ENCODE measurements at regions not wholly inside any gene's neighbourhood (a gene's known extent, or its start where the extent isn't known, plus 50 kb on each side); places are given as distances from the start of the nearest gene placed in this dataset.
"Not testable (repeated sequence)": the region's sequence is repeated elsewhere in the genome, so short reads cannot be mapped to it uniquely, and the experiment has no call there.

DNA sequence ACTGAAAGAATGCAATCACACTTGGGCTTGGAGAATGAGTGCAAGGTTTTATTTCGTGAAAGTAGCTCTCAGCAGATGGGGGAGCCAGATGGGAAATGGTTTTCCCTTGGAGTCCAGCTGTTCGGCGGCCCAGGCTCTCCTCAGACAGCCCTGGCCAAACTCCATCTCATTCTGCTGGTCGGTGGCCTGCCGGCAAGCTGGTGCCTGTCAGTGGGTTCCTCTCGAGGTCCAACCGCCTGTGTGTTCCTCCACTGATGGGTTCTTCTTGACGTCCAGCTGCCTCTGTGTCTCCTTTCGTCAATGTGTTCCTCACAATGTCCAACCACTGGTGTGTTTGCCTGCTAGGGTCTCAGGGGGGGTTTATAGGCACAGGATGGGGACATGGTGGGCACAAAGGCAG is 80.3 kb downstream of the POU3F4 start:
- Histone ChIP-seq H3K4me3 (no peak overlapping the region), H3K4me1 (no peaks in the 10 kb centered on the region), H3K9me3 (no peaks in the 10 kb centered on the region), H3K27ac (no peak overlapping the region), H3K36me3 (no peaks in the 10 kb centered on the region), H3K27me3 (no peaks in the 10 kb centered on the region)
- no peak for TF ChIP-seq POLR2A (IDR thresholded peaks at IDR 0.05)
- TF ChIP-seq, protein P1, sequence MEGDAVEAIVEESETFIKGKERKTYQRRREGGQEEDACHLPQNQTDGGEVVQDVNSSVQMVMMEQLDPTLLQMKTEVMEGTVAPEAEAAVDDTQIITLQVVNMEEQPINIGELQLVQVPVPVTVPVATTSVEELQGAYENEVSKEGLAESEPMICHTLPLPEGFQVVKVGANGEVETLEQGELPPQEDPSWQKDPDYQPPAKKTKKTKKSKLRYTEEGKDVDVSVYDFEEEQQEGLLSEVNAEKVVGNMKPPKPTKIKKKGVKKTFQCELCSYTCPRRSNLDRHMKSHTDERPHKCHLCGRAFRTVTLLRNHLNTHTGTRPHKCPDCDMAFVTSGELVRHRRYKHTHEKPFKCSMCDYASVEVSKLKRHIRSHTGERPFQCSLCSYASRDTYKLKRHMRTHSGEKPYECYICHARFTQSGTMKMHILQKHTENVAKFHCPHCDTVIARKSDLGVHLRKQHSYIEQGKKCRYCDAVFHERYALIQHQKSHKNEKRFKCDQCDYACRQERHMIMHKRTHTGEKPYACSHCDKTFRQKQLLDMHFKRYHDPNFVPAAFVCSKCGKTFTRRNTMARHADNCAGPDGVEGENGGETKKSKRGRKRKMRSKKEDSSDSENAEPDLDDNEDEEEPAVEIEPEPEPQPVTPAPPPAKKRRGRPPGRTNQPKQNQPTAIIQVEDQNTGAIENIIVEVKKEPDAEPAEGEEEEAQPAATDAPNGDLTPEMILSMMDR (IDR thresholded peaks at IDR 0.05): no peak
- ATAC-seq (no peak), DNase-seq (peak in 1 of 5 donors; percentile 17)
- intact Hi-C loops (cut with DNase I): no loop called here
- WGBS, 4 donors: 68 to 82% (median 76%) methylated on average over 6 to 9 of the region's 9 CpGs

DNA sequence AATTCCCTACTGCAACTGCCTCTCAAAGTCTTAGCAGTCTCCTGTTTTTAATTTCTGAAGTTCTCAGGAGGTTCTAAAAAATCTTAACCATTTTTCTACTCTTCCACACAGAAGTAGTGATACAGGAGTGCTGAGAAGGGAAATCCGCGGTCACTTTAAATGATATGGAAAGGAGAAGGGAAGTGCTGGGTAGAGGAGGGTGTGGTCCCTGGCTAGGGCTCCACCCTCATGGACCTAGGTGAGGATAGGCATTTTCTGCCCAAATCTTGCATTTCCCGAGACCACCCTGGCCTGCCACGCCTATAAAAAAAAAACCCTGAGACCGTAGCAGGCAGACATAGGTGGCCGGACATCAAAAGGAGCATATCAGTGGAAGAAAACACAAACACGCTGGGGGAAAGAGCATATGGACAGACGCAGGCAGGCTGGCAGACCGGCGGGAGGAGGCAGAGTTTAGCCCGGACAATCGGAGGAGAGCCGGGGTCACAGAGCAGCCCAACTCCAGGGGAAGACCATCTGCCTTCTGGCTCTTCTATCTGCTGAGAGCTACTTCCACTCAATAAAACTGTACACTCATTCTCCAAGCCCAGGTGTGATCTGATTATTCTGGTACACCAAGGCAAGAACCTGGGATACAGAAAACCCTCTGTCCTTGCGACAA is 85.7 kb downstream of the POU3F4 start:
- Histone ChIP-seq H3K27me3 (no peaks in the 10 kb centered on the region), H3K4me3 (no peak overlapping the region), H3K9me3 (no peaks in the 10 kb centered on the region), H3K36me3 (no peaks in the 10 kb centered on the region), H3K27ac (no peak overlapping the region), H3K4me1 (no peaks in the 10 kb centered on the region)
- DNase-seq (no peak), ATAC-seq (no peak)
- intact Hi-C loops (cut with DNase I): no loop called here
- 38 to 70% (median 63%) methylated on average over 14 of the region's 14 CpGs for WGBS, 4 donors
- TF ChIP-seq POLR2A (IDR thresholded peaks at IDR 0.05): no peak

DNA sequence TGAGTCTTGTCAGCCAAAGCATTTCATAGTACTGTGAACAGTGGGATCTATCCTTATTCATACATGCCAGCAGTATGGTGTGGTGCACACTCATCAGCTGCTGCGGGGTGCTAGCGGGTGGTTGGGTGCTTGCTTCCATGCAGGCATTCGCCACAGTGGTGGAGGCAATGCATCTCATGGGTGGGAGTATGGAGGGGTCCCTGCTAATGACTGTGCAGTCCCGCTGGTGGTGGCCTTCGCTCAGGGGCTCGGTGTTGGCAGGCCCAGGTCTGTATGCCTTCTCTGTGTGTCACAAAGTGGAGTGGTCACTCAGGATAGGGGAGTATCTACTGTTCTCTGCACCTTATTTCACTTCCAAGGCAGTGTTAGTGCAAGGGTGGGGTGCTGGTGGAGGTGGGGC is 122.6 kb downstream of the POU3F4 start:
- Histone ChIP-seq H3K27ac (no peak overlapping the region), H3K36me3 (no peaks in the 10 kb centered on the region), H3K4me1 (no peaks in the 10 kb centered on the region), H3K4me3 (no peak overlapping the region), H3K27me3 (no peaks in the 10 kb centered on the region), H3K9me3 (peaks cover 0 to 2% (median 0%) of the 10 kb centered on the region in 12 donors)
- 74 to 92% (median 82%) methylated on average over 4 to 6 of the region's 6 CpGs for WGBS, 4 donors
- TF ChIP-seq, protein P1 (IDR thresholded peaks at IDR 0.05): no peak
- TF ChIP-seq POLR2A (IDR thresholded peaks at IDR 0.05): no peak
- no peak for ATAC-seq
- intact Hi-C loops (cut with DNase I): no loop called here
- no peak for DNase-seq

DNA sequence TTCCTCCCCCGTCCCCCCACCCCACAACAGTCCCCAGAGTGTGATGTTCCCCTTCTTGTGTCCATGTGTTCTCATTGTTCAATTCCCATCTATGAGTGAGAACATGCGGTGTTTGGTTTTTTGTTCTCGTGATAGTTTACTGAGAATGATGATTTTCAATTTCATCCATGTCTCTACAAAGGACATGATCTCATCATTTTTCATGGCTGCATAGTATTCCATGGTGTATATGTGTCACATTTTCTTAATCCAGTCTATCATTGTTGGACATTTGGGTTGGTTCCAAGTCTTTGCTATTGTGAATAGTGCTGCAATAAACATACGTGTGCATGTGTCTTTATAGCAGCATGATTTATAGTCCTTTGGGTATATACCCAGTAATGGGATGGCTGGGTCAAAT is 141.6 kb downstream of the POU3F4 start:
- H3K9me3 ChIP-seq: peaks cover 0 to 14% (median 0%) of the 10 kb centered on the region in 12 donors
- H3K27me3 ChIP-seq; intact Hi-C loops (cut with DNase I); H3K4me3 ChIP-seq; ATAC-seq; DNase-seq; H3K4me1 ChIP-seq; H3K36me3 ChIP-seq; H3K27ac ChIP-seq: not testable (repeated sequence)
- 76 to 86% (median 84%) methylated on average over 3 to 4 of the region's 4 CpGs for WGBS, 4 donors

DNA sequence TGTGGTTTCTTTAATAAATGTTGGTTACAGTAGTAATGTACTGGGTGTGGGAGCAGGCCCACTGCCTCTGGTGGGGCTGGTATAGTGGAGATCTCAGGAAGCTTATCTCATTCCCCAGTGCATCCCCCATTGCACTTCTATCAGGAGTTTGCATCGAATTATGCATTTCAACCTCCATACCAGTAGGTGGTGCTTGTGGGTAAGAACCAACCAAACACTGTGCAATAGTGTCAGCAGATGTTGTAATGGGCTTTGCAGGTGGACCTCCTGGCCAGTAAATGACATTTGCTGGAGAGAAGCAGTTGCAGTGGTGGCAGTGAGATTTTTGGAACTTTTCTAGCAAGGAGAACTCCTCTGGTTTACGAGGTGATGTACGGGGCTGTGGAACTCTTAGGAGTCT is 150.6 kb downstream of the POU3F4 start:
- ATAC-seq (no peak), DNase-seq (no peak)
- Histone ChIP-seq H3K36me3 (no peaks in the 10 kb centered on the region), H3K9me3 (peaks cover 0 to 11% (median 0%) of the 10 kb centered on the region in 12 donors), H3K4me1 (no peaks in the 10 kb centered on the region), H3K27ac (no peak overlapping the region), H3K4me3 (no peak overlapping the region), H3K27me3 (no peaks in the 10 kb centered on the region)
- intact Hi-C loops (cut with DNase I): no loop called here
- WGBS, 4 donors: 75 to 89% (median 78%) methylated on average over 3 of the region's 3 CpGs
- TF ChIP-seq, protein P1 (IDR thresholded peaks at IDR 0.05): no peak
- TF ChIP-seq POLR2A (IDR thresholded peaks at IDR 0.05): no peak
